OCI-LY1 (cell line): ENCODE measurements at regions not wholly inside any gene's neighbourhood (a gene's known extent, or its start where the extent isn't known, plus 50 kb on each side); places are given as distances from the start of the nearest gene placed in this dataset.
"Not testable (repeated sequence)": the region's sequence is repeated elsewhere in the genome, so short reads cannot be mapped to it uniquely, and the experiment has no call there.

ENCODE experiments used
- EZH2 ChIP-seq: fragments of 200-600 bp; sonication (generic), shearing (Covaris generic); IDR thresholded peaks from 2 replicates; pipeline ENCODE4 v1.8.0; 2017; ENCODE audit warnings: borderline replicate concordance, mixed run types, mild to moderate bottlenecking, antibody characterized with exemption, low read length, moderate library complexity, mixed read lengths
- TF ChIP-seq, protein P1 (sequence below): fragments of 200-600 bp; sonication (generic), shearing (Covaris generic); IDR thresholded peaks from 2 replicates; pipeline ENCODE4 v1.5.1; 2017; ENCODE audit warnings: mild to moderate bottlenecking, antibody characterized with exemption, low read length, moderate library complexity, mixed read lengths

DNA sequence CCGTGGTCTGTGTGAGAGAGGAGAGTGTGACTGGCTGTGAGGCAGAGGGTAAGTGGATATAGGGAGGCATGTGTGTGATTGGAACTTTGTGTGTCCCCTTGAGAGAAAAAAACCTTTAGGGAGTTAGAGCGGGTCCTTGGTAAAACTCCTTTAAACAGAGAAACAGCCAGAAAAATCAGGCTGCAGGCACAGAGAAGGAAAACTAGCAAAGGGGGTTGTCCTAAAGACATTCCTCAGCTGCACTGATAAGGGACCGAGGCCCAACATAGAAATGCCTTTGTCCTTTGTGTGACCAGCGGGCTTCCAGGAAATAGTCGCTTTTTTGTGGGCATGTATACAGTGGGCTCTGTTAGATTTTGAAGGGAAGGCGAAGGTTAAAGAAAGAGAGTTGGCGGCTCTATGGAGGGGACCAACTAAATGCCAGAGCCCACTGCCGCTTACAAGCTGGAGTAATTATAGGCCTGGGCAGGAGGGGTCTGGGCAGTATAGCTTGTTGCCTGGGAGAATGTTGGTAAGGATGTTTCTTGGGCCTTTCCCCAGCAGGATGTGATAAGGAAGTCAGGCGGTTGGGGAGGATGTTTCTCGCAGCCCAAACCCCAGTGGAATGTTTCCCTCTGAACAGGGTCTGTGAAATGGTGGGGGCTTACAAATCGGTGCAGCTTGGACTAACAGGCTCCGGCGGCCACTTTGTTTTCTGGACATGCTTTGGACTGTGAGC, 313.7 kb upstream of the ZNF337 start:
- TF ChIP-seq, protein P1, sequence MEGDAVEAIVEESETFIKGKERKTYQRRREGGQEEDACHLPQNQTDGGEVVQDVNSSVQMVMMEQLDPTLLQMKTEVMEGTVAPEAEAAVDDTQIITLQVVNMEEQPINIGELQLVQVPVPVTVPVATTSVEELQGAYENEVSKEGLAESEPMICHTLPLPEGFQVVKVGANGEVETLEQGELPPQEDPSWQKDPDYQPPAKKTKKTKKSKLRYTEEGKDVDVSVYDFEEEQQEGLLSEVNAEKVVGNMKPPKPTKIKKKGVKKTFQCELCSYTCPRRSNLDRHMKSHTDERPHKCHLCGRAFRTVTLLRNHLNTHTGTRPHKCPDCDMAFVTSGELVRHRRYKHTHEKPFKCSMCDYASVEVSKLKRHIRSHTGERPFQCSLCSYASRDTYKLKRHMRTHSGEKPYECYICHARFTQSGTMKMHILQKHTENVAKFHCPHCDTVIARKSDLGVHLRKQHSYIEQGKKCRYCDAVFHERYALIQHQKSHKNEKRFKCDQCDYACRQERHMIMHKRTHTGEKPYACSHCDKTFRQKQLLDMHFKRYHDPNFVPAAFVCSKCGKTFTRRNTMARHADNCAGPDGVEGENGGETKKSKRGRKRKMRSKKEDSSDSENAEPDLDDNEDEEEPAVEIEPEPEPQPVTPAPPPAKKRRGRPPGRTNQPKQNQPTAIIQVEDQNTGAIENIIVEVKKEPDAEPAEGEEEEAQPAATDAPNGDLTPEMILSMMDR, result not testable (repeated sequence)
- TF ChIP-seq EZH2, result not testable (repeated sequence)
